DMS 273 (cell line): ENCODE measurements at regions not wholly inside any gene's neighbourhood (a gene's known extent, or its start where the extent isn't known, plus 50 kb on each side); places are given as distances from the start of the nearest gene placed in this dataset.

Experiments used
- DNase-seq: peaks from one replicate; lab custom pipeline; 2025; ENCODE audit not compliant: unreplicated experiment; lab: John Stamatoyannopoulos, UW

- no peak for DNase-seq
These were observed 131.4 kb upstream of the ZMIZ1 start for GRCh38 chr10:78937393-78937792.

- peak; percentile 11 for DNase-seq
These were observed 130.7 kb upstream of the ZMIZ1 start for GRCh38 chr10:78937800-78938694.

GRCh38 chr10:78938695-78939672, 129.8 kb upstream of the ZMIZ1 start:
- DNase-seq, result no peak

- no peak for DNase-seq
These were observed 126.7 kb upstream of the ZMIZ1 start for GRCh38 chr10:78942091-78942501.

GRCh38 chr10:78944723-78945312, 123.9 kb upstream of the ZMIZ1 start:
- DNase-seq, result no peak

GRCh38 chr10:78945838-78946237, 122.9 kb upstream of the ZMIZ1 start:
- no peak for DNase-seq

GRCh38 chr10:78947226-78947625, 121.5 kb upstream of the ZMIZ1 start:
- no peak for DNase-seq

GRCh38 chr10:78947733-78948132, 121.0 kb upstream of the ZMIZ1 start:
- DNase-seq, result no peak

GRCh38 chr10:78948621-78949030, 120.1 kb upstream of the ZMIZ1 start:
- DNase-seq, result no peak

- peak; percentile 84 for DNase-seq
These were observed 117.8 kb upstream of the ZMIZ1 start for GRCh38 chr10:78950656-78951587.

GRCh38 chr10:78952030-78952429, 116.7 kb upstream of the ZMIZ1 start:
- no peak for DNase-seq

- no peak for DNase-seq
These were observed 116.1 kb upstream of the ZMIZ1 start for GRCh38 chr10:78952686-78953085.

GRCh38 chr10:78953113-78953798, 115.5 kb upstream of the ZMIZ1 start:
- DNase-seq, result no peak

GRCh38 chr10:78953799-78954297, 114.9 kb upstream of the ZMIZ1 start:
- no peak for DNase-seq

- no peak for DNase-seq
These were observed 114.1 kb upstream of the ZMIZ1 start for GRCh38 chr10:78954689-78955088.

- DNase-seq, result no peak
These were observed 113.6 kb upstream of the ZMIZ1 start for GRCh38 chr10:78955206-78955605.

GRCh38 chr10:78956391-78956790, 112.4 kb upstream of the ZMIZ1 start:
- no peak for DNase-seq

- DNase-seq, result no peak
These were observed 111.2 kb upstream of the ZMIZ1 start for GRCh38 chr10:78957471-78958039.
